Stimulated activated naive CD4-positive, alpha-beta T cell treated with Interleukin-2 at 50 U/mL for 16 hours (primary cell): ENCODE measurements at regions not wholly inside any gene's neighbourhood (a gene's known extent, or its start where the extent isn't known, plus 50 kb on each side); places are given as distances from the start of the nearest gene placed in this dataset.
"Not testable (repeated sequence)": the region's sequence is repeated elsewhere in the genome, so short reads cannot be mapped to it uniquely, and the experiment has no call there.

ENCODE experiments used
- DNase-seq: peaks from one replicate; lab custom pipeline; 2025; lab: John Stamatoyannopoulos, UW

- no peak for DNase-seq
Observed at GRCh38 chr10:64115908-64116643, 594.9 kb downstream of the REEP3 start.

DNA sequence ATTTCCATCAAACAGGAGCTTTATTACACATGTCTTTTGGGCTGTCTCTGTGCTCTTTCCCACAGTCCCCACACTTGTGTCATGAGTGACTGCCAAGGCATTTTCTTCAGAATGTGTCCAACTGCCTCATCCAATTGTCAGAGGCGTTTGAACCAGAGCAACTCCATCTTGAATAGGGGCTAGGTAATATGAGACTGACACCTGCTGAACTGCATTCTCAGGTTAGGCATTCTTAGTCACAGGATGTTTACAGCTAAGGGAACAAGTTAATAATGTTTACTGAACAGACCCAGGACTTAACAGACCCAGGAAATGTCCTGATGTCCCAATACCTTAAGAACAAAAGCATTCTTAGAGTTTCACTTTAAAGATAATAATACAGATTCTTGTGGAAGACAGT, 595.5 kb downstream of the REEP3 start:
- no peak for DNase-seq

GRCh38 chr10:64118736-64119135, 597.5 kb downstream of the REEP3 start:
- no peak for DNase-seq

GRCh38 chr10:64120301-64120980, 599.2 kb downstream of the REEP3 start:
- not testable (repeated sequence) for DNase-seq

GRCh38 chr10:64130152-64130551, 609.0 kb downstream of the REEP3 start:
- no peak for DNase-seq

- no peak for DNase-seq
Observed at GRCh38 chr10:64134676-64135075, 613.5 kb downstream of the REEP3 start.

DNA sequence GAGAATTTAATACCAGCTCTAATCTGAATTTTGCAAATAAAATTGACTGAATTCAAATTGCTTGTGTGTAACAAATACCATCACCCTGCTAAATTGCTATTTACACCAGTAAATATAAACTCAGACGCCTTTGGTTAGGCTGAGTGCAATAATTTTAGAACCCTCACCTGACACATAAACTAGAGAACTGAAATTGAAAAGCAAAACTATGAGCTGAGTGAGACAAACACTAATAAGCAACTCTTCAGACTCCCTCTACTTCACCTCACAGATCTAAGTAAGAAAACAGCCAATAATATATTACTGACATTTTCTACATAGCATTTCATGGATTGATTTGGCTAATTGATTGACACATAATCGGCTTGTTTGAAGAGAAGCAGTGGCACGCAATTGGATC, 621.2 kb downstream of the REEP3 start:
- DNase-seq = no peak

DNA sequence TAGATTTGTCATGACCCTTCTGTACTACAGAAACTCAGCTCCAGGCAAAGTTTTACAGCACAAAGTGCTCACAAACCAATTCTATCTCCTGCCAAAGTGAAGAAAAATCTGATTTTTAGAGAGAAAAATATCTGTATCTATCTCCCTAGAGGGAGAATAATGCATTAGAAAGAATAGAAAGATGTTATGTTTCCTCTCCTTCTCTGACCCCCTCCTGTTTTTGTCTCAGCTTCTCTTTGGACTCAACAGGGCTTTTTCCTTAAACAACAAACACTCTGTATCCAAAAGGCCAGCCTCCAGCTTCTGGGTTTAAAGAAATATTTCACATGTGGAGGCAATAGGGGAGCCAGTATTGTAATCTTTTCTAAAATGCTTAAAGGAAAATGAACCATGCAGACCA, 627.4 kb downstream of the REEP3 start:
- no peak for DNase-seq

DNA sequence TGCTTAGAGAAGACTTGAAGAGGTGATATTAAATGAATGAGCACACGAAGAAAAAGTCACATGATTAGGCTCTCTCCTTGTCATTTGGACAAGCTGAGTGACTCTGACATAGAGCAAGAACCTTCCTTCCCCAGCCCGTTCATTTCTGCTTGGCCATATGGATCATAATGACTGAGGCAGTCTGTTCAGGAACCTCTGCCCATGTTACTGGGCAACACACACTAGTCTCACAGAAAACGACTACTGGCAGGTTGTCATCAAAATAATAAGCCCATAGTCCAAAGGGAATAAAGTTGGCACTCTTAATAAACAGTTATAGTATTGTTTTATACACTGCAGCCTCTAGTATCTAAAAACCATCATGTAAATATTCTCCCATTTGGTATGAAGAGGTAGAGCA, 635.0 kb downstream of the REEP3 start:
- DNase-seq = no peak

DNA sequence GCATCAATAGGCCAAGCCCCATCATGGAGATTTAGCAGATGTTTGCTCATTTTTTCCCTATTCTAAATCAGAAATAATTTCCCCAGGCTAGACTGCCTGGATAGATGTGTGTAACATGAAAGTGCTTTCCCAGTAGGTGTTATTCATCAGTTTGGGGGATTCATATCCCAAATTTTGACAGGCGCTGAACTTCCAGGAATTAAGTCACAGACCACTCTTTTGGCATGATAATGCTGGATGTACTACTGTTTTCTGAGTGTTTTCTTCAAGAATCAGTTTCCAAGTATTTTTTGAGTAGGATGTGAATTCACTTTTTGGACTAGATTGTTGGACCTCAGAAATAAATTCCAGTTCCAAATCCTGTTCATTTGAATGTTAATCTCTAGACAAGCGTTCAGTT, 637.4 kb downstream of the REEP3 start:
- no peak for DNase-seq

GRCh38 chr10:64159910-64160872, 639.0 kb downstream of the REEP3 start:
- DNase-seq = no peak

GRCh38 chr10:64170791-64171190, 649.6 kb downstream of the REEP3 start:
- no peak for DNase-seq

DNA sequence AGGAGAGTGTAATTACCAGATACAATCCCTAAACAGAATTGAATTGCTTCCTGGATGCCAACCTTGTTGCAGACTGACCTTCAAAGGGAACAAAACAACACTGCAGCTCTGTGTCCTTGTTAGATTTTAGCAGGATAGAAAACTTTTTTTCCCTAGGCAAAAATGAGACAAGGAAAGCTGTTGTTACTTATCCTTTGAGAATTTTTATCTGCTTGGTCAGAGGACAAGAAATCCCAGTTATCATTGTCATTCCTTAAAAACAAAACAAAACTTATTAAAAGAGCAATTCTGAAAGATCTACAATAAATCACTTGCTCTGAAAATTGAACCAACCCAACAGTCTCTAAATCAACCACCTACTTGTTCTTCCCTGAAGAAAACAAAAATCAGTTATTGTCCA, 652.6 kb downstream of the REEP3 start:
- DNase-seq = no peak

DNA sequence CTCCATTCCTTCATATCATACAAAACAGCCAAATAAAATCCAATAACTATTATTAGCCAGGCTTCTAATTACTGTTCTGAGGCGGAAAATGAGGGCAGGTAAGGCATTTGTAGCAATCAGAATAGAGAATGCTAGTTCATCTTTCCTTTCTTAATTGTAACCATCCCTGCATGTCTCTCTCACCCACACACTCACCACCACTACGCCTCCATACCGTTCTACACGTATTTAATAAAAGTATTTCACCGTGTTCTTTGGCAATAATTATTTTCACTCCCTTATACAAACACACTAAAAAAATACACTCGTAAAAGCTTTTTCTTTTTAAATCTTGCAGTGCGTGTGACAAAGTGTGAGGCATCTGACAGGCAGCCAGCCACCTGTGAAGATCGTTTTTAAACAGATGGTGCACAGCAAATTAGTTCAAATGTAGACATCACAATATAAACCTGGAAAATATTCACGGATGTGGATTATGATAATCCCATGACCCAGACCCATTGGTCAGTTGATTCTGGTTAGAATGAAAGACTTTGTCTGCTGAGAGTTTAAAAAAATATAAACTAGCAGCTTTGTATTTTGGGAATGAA, 653.6 kb downstream of the REEP3 start:
- DNase-seq = no peak

DNA sequence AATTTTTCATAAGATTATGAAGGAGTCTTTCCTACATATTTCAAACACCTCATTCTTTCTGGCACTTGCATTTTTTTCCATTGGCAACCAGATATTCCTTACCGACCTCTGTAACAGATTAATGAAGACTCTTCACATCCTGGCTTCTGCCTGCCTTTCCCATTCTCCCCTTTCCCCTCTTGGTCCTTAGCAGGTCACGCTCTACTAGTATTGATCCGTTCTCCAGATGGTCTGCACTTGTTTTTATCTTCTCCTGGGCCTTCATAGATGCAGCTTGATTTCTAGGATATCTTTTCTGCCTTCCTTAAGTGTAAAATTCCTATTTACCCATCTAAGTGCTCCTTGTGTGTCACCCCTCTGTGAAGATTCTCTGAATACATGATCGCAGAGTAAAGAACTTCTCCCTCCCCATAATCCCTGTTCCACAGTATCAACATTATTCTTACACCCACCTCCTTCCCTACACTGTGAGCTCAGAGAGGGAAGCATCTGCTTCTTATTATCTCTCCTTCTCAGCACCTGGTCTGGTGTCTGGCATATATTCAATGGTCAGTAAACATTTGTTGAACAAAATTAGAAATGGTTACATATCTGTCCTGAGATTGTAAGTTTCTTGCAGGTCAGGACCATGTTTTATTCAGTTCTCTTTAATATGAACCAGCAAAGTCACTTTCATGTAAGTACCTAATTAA, 654.2 kb downstream of the REEP3 start:
- no peak for DNase-seq

DNA sequence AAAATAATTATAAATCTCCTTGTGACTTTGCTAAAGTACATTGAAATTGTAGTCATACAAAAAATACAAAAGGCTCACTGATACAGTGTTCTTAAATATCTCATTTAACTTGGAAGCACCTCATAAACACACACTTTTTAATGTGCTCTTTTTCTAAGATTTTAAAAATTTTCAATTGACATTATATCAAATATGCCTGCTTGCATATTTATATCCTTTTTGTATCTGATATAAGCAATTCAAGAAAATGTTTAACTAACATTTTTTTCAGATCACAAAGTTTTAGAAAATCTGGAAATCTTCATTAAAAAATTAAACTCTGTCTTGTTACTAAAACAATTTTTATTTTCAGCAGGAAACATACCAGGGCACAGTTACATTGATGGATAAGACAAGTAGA, 661.5 kb downstream of the REEP3 start:
- DNase-seq = no peak

- DNase-seq = no peak
Observed at GRCh38 chr10:64191286-64191685, 670.1 kb downstream of the REEP3 start.

DNA sequence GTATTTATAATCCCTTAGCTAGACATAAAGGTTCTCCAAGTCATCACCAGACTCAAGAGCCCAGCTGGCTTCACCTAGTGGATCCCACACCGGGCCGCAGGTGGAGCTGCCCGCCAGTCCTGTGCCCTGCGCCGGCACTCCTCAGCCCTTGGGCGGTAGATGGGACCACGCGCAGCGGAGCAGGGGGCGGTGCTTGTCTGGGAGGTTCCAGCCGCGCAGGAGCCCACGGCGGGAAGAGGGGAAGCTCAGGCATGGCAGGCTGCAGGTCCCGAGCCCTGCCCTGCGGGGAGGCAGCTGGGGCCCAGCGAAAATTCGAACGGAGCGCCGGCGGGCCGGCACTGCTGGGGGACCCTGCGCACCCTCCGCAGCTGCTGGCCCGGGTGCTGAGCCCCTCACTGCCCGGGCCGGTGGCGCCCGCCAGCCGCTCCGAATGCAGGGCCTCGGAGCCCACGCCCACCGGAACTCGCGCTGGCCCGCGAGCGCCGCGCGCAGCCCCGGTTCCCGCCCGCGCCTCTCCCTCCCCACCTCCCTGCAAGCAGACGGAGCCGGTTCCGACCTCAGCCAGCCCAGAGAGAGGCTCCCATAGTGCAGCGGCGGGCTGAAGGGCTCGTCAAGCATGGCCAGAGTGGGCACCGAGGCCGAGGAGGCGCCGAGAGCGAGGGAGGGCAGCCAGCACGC, 675.6 kb downstream of the REEP3 start:
- no peak for DNase-seq

DNA sequence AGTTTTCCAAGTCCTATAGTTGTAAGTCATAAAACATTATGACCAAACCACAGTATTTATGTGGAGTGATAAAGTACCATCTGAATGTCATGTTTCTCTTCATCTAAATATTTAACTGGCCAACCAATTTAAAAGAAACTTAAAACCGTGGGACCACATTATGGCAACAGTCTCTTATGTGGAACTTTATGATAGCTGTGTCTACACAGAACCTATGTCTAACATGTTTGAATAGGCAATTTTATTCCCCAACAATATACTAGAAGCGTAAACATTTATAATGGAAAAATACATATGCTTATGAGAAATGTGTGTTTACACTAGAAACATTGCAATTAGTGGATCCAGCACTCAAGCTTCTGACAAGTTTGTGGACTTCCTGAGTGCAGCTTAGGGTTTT, 680.7 kb downstream of the REEP3 start:
- no peak for DNase-seq

GRCh38 chr10:64204504-64204903, 683.3 kb downstream of the REEP3 start:
- not testable (repeated sequence) for DNase-seq

DNA sequence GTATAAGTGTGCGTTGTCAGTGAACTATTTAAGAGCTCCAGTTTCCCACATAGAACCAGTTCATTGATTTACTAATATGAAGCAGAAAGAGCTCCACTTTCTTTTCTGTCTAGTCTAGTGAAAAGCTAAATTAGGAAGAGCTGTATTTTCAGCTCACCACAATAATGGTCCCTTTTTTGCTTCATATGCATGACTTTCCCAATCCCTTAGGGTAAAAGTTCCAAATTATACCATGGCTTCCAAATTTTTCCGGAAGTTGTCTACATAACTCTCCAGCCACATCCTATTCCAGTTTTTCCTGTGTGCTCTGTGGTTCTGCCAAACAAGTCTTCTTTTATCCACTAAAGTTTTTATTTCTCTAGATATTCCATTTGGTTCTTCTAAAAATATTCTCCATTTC, 685.2 kb downstream of the REEP3 start:
- no peak for DNase-seq
